B cell (primary cell): ENCODE measurements at regions not wholly inside any gene's neighbourhood (a gene's known extent, or its start where the extent isn't known, plus 50 kb on each side); places are given as distances from the start of the nearest gene placed in this dataset.

Experiments
- CTCF ChIP-seq: fragments of 200-600 bp; IDR thresholded peaks from one replicate; pipeline ENCODE4 v1.8.0; 2022; ENCODE audit warnings: antibody characterized with exemption, mild to moderate bottlenecking
- EZH2 ChIP-seq: IDR thresholded peaks from 2 replicates; pipeline ENCODE4 v1.6.1; 2012; ENCODE audit warnings: borderline replicate concordance, low read depth, mild to moderate bottlenecking, moderate library complexity, low read length; ENCODE audit not compliant: insufficient read depth, poor library complexity, severe bottlenecking

DNA sequence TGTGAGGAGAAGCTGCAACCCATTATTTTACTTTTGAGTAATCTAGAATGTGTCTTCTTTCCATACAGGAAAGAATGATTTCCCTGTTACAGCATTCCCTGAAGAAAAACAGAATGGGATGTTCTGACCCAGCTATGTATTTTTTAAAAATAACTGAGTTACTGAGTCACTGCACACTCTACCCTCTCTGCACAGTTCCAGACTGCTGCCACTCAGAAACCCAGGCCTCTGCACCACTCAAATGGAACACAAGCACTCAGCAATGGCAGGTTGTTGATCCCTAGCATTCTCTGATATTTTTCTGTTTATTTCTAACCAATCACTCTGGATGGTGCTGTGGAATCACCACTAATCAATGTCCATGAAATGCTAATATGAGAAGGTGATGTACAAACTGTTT is 1300.0 kb upstream of the FAM98A start:
- TF ChIP-seq EZH2 (no peak), CTCF (no peak)
